ENCODE measurements at regions not wholly inside any gene's neighbourhood (a gene's known extent, or its start where the extent isn't known, plus 50 kb on each side); places are given as distances from the start of the nearest gene placed in this dataset.

DNA sequence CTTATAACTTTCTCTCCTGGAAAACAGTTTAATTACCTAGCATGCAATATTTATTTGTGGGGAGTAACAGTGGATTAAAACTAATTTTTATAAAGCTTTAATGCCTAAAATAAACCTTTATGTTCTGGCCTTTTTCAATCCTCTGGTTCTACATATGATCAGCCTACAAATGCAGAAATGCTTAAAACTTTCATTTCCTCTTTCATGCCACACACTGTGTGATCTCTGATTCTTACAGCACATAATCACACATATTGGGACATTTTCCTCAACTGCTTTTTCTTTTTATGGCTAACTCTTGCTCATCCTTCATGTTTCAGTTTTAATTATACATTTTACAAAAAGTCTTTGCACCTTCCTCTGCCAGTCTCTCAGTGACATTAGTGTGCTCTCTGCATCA lies 910.8 kb upstream of the SLITRK6 start:
- Histone ChIP-seq H3K27ac (no peak overlapping the region), H3K36me3 (no peaks in the 10 kb centered on the region), H3K4me1 (no peaks in the 10 kb centered on the region), H3K27me3 (no peaks in the 10 kb centered on the region), H3K4me3 (no peak overlapping the region), H3K9me3 (no peaks in the 10 kb centered on the region)
- no peak for TF ChIP-seq POLR2A (IDR thresholded peaks at IDR 0.05)
- TF ChIP-seq, protein P1, sequence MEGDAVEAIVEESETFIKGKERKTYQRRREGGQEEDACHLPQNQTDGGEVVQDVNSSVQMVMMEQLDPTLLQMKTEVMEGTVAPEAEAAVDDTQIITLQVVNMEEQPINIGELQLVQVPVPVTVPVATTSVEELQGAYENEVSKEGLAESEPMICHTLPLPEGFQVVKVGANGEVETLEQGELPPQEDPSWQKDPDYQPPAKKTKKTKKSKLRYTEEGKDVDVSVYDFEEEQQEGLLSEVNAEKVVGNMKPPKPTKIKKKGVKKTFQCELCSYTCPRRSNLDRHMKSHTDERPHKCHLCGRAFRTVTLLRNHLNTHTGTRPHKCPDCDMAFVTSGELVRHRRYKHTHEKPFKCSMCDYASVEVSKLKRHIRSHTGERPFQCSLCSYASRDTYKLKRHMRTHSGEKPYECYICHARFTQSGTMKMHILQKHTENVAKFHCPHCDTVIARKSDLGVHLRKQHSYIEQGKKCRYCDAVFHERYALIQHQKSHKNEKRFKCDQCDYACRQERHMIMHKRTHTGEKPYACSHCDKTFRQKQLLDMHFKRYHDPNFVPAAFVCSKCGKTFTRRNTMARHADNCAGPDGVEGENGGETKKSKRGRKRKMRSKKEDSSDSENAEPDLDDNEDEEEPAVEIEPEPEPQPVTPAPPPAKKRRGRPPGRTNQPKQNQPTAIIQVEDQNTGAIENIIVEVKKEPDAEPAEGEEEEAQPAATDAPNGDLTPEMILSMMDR (IDR thresholded peaks at IDR 0.05), result no peak
- no peak for DNase-seq

DNA sequence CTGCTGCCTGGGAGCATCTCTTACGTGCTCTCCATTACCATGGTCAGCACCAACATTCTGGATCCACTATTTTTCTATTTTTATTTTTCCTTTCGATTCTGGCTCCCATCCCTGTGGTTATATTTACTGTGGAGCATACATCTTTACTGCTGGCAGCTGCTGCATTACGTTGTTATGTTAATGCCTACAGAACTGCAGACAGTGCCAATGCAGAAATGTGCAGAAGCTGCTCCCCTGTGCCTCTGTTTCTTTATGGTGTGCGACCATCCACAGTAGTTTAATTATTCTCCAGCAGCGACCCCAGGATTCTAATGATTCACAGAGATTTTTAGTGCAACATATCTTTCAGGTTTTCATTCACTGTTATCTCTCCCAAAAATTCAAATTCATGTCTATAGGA lies 911.7 kb upstream of the SLITRK6 start:
- no peak overlapping the region for H3K4me3 ChIP-seq
- no peak overlapping the region for H3K27ac ChIP-seq
- TF ChIP-seq POLR2A (IDR thresholded peaks at IDR 0.05), result no peak
- TF ChIP-seq, protein P1 (IDR thresholded peaks at IDR 0.05), result no peak
- H3K4me1 ChIP-seq, result no peaks in the 10 kb centered on the region
- H3K27me3 ChIP-seq, result no peaks in the 10 kb centered on the region
- no peak for DNase-seq
- H3K9me3 ChIP-seq, result no peaks in the 10 kb centered on the region
- no peaks in the 10 kb centered on the region for H3K36me3 ChIP-seq

DNA sequence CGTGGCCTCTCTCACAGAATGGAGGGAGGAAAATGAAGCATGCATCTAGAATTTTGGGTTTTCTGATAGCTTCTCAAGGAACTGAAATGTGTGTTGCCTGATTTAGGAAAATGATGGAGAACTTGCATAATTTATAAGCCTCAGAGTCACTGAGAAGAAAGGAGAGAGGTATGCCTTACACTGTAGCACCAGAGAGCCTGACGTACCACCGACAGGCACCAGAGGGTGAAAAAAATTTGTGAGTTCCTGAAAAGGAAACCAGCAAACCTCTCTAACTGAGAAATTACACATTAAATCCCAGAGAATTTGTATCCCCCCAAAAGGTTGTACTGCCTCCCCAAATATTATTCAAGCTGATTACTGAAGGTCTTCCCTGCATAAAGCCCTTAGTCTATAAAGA lies 915.3 kb upstream of the SLITRK6 start:
- Histone ChIP-seq H3K9me3 (no peaks in the 10 kb centered on the region), H3K4me1 (no peaks in the 10 kb centered on the region), H3K27me3 (no peaks in the 10 kb centered on the region), H3K4me3 (no peak overlapping the region), H3K27ac (no peak overlapping the region), H3K36me3 (no peaks in the 10 kb centered on the region)
- DNase-seq, result no peak
- TF ChIP-seq, protein P1 (IDR thresholded peaks at IDR 0.05), result no peak
- TF ChIP-seq POLR2A (IDR thresholded peaks at IDR 0.05), result no peak

DNA sequence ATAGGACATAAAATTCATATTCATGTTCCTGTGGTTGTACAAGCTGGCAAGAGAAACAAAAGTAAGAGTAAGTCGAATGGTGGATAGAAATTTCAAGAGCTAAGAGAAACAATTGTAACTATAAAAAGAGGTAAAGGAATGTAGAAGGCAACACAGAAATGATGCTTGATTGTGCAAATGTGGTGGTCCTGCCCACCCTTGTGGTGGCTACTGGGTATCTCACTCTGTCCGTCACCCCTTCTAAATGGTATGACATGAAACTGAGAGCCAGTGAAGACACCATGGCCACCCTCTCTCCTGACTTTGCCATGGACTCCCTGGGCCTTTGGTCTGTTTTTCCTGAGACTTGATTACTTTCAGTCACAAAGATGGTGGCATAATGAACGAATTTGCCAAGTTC lies 925.9 kb upstream of the SLITRK6 start:
- Histone ChIP-seq H3K27ac (no peak overlapping the region), H3K4me1 (no peaks in the 10 kb centered on the region), H3K27me3 (no peaks in the 10 kb centered on the region), H3K4me3 (no peak overlapping the region), H3K36me3 (no peaks in the 10 kb centered on the region), H3K9me3 (no peaks in the 10 kb centered on the region)
- TF ChIP-seq, protein P1 (IDR thresholded peaks at IDR 0.05), result no peak
- no peak for TF ChIP-seq POLR2A (IDR thresholded peaks at IDR 0.05)
- no peak for DNase-seq

DNA sequence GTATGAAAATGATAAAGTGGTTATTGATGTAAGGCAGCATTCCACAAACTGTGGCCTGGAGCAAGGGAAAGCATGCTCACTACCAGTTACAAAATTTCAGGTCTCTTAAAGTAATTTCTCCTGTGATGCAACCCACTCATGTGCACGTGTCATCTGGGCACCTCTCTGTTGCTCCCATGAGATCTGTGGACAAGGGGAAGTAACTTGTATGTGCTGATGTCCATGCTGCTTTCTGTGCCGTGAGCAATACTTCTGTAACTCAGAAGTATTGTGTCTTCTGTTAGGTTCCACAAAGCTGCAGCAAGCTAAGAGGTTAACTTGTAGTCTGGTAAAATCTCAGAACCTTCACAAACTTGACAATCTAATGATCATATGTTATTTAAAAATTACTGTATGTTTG lies 930.0 kb upstream of the SLITRK6 start:
- no peak overlapping the region for H3K4me3 ChIP-seq
- no peak for DNase-seq
- H3K36me3 ChIP-seq, result no peaks in the 10 kb centered on the region
- no peaks in the 10 kb centered on the region for H3K4me1 ChIP-seq
- no peaks in the 10 kb centered on the region for H3K27me3 ChIP-seq
- no peak overlapping the region for H3K27ac ChIP-seq
- TF ChIP-seq, protein P1 (IDR thresholded peaks at IDR 0.05), result no peak
- TF ChIP-seq POLR2A (IDR thresholded peaks at IDR 0.05), result no peak
- H3K9me3 ChIP-seq, result peaks cover 0 to 7% (median 0%) of the 10 kb centered on the region in 4 donors

DNA sequence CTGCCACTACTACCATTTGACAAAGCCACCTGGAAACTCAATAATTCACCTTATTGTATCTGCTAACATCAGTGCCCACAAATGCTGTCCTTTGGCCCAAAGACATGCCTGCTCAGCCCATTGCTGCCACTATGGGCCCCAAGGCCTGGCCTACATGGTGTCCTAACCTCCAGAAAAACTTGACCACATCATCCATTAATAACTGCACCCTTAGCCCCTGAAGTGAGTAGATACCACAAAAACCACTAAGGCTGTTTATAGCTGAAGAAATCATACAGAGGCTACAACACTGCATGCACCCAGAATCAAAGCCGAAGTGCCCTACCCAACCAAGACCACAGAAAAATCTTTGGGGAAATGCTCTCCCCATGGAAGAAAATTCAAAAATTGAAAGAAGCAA lies 932.8 kb upstream of the SLITRK6 start:
- DNase-seq, result no peak
- Histone ChIP-seq H3K9me3 (peaks cover 0 to 7% (median 0%) of the 10 kb centered on the region in 4 donors), H3K27me3 (no peaks in the 10 kb centered on the region), H3K36me3 (no peaks in the 10 kb centered on the region), H3K4me1 (no peaks in the 10 kb centered on the region), H3K27ac (no peak overlapping the region), H3K4me3 (no peak overlapping the region)
- TF ChIP-seq, protein P1 (IDR thresholded peaks at IDR 0.05), result no peak
- TF ChIP-seq POLR2A (IDR thresholded peaks at IDR 0.05), result no peak
